GM13977 (cell line): ENCODE measurements at regions not wholly inside any gene's neighbourhood (a gene's known extent, or its start where the extent isn't known, plus 50 kb on each side); places are given as distances from the start of the nearest gene placed in this dataset.

Source experiments
- DNase-seq: peaks from one replicate; pipeline ENCODE4 v3.0.0; 2012; ENCODE audit warnings: low spot score
- in situ Hi-C: fragments of 300-500 bp; cut with MboI; formaldehyde crosslinking; loops from one replicate; pipeline ENCODE4 v1.12.0; 2022; ENCODE audit warnings: low sequenced_read_pairs, low pct_unique_long_range_greater_than_20kb, mixed read lengths, inconsistent platforms; ENCODE audit not compliant: unreplicated experiment
- TF ChIP-seq, protein P1 (sequence below): IDR thresholded peaks from 2 replicates; pipeline ENCODE4 v1.5.1; 2012; ENCODE audit warnings: mild to moderate bottlenecking, control low read depth; ENCODE audit not compliant: insufficient read depth; ENCODE audit errors: extremely low read depth, missing control alignments

DNA sequence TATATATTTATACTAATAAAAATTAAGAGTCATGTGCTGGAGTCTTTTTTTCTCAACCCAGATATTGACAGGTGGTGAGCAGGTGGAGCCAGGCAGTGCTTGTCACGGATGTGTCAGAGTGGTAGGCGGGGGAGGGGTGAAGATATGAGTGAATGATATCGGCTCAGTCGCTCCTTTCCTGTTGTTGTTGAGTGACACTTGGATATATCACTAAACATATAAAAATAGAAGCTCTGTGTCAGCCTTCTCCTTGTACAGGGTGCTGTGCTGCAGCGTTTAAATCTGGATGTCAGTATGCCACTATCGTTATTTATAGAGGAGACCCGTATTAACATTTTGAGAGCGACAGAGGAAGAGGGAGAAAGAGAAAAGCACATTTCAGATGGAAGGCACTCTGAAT is 339.6 kb downstream of the NUF2 start:
- TF ChIP-seq, protein P1, sequence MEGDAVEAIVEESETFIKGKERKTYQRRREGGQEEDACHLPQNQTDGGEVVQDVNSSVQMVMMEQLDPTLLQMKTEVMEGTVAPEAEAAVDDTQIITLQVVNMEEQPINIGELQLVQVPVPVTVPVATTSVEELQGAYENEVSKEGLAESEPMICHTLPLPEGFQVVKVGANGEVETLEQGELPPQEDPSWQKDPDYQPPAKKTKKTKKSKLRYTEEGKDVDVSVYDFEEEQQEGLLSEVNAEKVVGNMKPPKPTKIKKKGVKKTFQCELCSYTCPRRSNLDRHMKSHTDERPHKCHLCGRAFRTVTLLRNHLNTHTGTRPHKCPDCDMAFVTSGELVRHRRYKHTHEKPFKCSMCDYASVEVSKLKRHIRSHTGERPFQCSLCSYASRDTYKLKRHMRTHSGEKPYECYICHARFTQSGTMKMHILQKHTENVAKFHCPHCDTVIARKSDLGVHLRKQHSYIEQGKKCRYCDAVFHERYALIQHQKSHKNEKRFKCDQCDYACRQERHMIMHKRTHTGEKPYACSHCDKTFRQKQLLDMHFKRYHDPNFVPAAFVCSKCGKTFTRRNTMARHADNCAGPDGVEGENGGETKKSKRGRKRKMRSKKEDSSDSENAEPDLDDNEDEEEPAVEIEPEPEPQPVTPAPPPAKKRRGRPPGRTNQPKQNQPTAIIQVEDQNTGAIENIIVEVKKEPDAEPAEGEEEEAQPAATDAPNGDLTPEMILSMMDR: no peak

DNA sequence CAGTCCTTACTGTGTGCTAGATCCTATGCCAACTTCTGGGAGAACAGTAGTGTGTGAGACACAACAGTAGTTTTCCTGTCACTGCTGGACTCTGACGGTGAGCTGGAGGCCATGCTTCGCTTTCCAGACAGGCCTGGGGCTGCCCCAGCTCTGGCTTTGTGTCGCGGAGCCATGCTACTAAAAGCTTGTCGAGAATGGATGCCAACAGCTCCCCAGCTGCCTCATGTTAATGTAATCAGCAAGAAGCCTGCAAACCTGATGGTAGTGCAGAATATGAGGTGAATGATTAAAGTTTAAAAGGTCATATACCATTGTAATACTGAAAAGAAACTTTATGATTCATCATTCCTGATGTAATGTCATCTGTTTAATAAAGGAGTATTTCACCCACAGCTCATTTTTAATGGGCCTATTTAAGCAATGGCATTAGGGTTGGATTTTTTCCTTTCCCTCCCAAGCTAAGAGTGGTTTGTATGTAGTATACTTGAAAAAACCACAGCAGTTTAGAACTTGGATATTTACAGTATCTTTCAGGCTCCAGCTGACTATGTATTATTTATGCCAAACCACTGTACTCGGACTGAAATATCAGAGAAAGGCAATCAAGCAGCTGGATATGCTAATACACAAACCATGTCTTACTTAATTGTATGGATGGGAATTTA is 343.0 kb downstream of the NUF2 start:
- in situ Hi-C loops: no loop called here
- no peak for DNase-seq

More for the DNA sequence above, 339.6 kb downstream of the NUF2 start:
- in situ Hi-C loops: no loop called here
- DNase-seq: no peak

DNA sequence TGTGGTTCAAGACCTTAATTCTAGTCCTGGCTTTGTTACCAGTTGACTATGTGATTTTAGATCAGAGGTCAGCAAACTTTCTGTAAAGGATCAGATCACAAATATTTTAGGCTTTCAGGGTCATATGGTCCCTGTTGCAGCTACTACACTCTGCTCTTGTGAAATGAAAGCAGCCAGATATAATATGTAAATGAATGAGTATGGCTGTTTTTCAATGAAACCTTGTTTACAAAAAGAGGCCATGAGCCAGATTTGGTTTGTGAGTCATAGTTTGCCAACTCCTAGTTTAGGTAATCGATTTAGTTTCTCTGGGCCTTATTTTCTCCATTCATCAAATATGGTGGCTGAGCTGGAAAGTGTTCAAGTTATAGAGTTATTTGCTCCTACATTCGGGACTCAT is 346.7 kb downstream of the NUF2 start:
- in situ Hi-C loops: no loop called here
- no peak for DNase-seq
- TF ChIP-seq, protein P1: no peak

More for the DNA sequence above, 343.0 kb downstream of the NUF2 start:
- TF ChIP-seq, protein P1: no peak

DNA sequence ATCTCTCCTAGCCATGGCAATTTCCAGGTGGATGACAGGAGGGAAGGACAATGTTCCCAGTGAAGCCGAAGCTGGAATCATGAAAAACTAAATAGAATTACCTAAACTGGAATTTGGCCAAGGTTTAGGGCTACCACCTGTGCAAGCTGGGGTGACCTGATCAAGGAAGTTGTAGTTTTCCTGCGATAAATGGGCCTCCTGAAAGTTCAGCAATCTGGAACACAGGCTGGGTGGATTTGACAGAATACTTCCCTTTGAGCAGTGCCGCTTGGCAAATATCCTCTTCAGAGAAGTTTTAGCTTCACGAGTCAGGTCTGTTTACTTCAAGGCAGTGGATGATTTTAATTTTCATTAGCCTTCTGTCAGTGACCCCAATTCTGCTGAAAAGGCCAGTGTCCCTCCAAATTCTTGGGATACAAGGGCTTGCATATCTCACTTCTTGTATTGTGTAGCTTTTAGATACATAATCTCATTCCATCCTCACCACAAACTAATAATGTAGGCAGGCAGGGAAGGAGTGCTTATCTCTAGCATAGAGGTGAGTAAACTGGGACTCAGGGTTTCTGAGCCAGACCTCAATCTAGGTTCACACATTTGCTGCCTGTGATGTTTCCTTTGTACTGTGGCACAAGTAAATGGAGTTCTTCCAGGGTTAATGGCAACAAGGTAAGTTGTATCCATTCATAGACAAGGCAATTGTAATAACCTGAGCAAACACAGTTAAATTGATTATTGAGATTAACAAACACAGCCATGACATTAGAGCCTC is 349.4 kb downstream of the NUF2 start:
- in situ Hi-C loops: no loop called here
- TF ChIP-seq, protein P1: no peak
- no peak for DNase-seq

DNA sequence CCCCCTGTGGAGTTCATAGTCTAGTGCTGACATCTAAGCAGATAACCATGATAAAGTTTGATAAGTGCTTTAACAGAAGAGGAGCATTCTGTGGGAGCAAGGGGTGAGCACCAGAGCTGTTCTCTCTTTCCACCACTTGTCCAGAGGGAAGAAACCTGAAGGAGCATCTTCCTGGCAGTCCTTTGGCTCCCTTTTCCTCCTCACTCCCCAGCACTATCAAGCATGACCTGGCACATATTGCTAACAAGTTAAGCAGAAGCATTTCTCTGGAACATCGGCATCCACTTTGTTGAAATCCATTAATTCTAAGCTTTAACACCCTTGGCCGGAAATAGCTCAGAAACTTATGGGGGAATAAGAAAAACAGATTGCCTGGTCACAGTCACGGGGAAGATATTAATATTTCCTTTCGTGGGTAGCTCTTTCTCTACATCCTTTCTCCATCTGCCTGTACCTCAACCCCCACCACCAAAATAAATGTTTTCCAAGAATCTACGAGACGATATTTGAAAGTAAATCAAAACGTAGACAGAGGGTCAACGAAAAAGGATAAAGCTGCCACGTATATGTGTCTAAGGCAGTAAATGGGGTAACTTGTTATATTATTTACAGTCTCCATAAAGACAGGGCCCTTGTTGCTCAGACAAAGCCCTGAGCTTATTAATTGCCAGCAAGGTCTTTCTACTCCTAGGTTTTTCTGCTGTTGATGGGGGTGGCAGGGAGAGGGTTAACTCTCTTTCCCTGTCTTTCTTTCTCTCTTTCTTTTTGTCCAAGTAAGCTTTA is 351.4 kb downstream of the NUF2 start:
- TF ChIP-seq, protein P1: no peak
- in situ Hi-C loops: no loop called here
- no peak for DNase-seq

DNA sequence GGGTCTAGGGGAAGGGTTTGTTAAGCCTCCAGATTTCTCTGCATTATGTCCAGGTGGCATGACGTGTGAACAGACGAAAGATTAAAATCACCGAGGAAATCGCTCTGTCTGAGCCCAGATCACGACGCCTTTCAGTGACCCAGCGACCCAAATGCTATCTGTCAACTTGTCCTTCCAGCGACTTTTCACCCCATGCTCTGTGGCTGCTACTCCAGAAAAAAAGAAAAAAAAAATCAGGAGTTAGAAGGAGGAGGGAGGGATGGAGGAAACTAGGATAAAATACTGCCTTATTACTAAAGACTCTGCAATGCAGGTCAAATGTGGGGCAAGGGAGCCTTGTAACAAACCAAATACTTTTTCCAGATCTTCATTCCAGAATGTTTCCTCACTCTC is 352.0 kb downstream of the NUF2 start:
- DNase-seq: no peak
- TF ChIP-seq, protein P1: no peak
- in situ Hi-C loops: no loop called here
